Right atrium auricular region (tissue), 2 donors: ENCODE measurements at regions not wholly inside any gene's neighbourhood (a gene's known extent, or its start where the extent isn't known, plus 50 kb on each side); places are given as distances from the start of the nearest gene placed in this dataset.

Experiments
- DNase-seq: peaks from one replicate; pipeline ENCODE4 v3.0.0-alpha.2; 2019; ENCODE audit warnings: low spot score
- H3K27ac ChIP-seq, 2 donors: fragments of 200-600 bp; sonication (generic); 1 replicate in 1 of 2; 2 replicates in 1 of 2; pipeline ENCODE4 v1.5.1; 2016 to 2019
- H3K27me3 ChIP-seq, 2 donors: fragments of 200-600 bp; sonication (generic); one replicate each; pipeline versions ENCODE4 v1.5.1 to v1.6.0; 2017 to 2019
- H3K36me3 ChIP-seq: fragments of 200-600 bp; sonication (generic); one replicate; pipeline ENCODE4 v1.5.1; 2016
- H3K4me1 ChIP-seq, 2 donors: fragments of 200-600 bp; sonication (generic); one replicate each; pipeline versions ENCODE4 v1.5.1 to v1.6.0; 2017 to 2019
- H3K4me3 ChIP-seq, 2 donors: fragments of 200-600 bp; sonication (generic); 1 replicate in 1 of 2; 2 replicates in 1 of 2; pipeline ENCODE4 v1.5.1; 2017 to 2019; ENCODE audit warnings: mild to moderate bottlenecking in 1 of 2, moderate library complexity in 1 of 2
- H3K9me3 ChIP-seq, 2 donors: fragments of 200-600 bp; sonication (generic); one replicate each; pipeline ENCODE4 v1.5.1; 2019
- TF ChIP-seq, protein P1 (sequence below), 2 donors: fragments of 200-600 bp; sonication (generic); IDR thresholded peaks; one replicate each; pipeline ENCODE4 v1.5.1; 2019; ENCODE audit warnings: antibody characterized with exemption in 2 of 2

DNA sequence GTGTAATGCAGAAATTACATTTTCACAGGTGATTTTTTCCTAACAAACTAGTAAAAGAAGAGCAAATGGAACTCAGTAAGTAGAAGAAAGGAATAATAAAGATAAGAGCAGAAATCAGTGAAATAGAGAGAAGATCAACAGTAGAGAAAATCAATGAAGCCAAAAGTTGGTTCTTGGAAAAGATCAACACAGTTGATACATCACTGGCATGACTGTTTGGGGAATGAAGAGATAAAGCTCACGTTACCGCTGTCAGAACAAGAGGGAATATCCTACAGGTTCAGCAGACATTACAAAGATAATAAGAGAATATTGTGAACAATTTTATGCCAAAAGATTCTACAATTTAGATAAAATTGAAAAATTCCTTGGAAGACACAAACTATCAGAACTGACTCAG, 146.4 kb downstream of the ACTR3B start:
- Histone ChIP-seq H3K4me1 (no peaks in the 10 kb centered on the region), H3K27me3 (no peaks in the 10 kb centered on the region), H3K4me3 (no peak overlapping the region), H3K36me3 (no peaks in the 10 kb centered on the region), H3K27ac (no peak overlapping the region), H3K9me3 (no peaks in the 10 kb centered on the region)
- TF ChIP-seq, protein P1, sequence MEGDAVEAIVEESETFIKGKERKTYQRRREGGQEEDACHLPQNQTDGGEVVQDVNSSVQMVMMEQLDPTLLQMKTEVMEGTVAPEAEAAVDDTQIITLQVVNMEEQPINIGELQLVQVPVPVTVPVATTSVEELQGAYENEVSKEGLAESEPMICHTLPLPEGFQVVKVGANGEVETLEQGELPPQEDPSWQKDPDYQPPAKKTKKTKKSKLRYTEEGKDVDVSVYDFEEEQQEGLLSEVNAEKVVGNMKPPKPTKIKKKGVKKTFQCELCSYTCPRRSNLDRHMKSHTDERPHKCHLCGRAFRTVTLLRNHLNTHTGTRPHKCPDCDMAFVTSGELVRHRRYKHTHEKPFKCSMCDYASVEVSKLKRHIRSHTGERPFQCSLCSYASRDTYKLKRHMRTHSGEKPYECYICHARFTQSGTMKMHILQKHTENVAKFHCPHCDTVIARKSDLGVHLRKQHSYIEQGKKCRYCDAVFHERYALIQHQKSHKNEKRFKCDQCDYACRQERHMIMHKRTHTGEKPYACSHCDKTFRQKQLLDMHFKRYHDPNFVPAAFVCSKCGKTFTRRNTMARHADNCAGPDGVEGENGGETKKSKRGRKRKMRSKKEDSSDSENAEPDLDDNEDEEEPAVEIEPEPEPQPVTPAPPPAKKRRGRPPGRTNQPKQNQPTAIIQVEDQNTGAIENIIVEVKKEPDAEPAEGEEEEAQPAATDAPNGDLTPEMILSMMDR (IDR thresholded peaks at IDR 0.05), result no peak
- DNase-seq, result no peak

DNA sequence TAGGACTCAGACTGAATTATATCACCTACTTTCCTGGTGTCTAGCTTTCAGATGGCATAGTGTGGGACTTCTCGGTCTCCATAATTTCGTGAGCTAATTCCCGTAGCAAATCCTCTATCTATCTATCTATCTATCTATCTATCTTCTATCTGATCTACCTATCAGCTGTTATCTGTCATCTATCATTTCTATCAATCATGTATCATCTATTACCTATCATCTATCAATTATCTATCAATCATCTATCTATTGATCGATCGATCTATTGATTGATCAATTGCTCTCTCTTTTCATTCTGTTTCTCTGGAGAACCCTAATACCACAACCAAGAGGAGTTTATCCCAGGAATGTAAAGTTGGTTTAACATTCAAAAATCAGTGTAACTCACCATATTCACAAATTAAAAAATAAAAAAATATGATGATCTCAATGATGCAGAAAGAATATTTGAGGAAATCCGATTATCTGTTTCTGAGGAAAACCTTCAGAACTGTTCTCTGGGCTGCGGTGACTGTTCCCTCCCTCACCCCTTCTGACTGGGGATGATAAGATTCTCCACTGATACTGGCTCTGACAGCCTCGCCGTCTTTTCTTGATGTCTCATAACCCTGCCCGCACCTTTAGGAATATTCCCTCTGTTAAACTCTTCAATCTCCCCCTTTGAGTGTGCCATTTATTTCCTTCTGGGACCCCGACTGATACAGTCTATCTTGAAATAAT, 147.7 kb downstream of the ACTR3B start:
- TF ChIP-seq, protein P1 (IDR thresholded peaks at IDR 0.05), result no peak
- Histone ChIP-seq H3K4me1 (no peaks in the 10 kb centered on the region), H3K27ac (no peak overlapping the region), H3K4me3 (no peak overlapping the region), H3K27me3 (no peaks in the 10 kb centered on the region), H3K36me3 (no peaks in the 10 kb centered on the region), H3K9me3 (no peaks in the 10 kb centered on the region)
- no peak for DNase-seq

DNA sequence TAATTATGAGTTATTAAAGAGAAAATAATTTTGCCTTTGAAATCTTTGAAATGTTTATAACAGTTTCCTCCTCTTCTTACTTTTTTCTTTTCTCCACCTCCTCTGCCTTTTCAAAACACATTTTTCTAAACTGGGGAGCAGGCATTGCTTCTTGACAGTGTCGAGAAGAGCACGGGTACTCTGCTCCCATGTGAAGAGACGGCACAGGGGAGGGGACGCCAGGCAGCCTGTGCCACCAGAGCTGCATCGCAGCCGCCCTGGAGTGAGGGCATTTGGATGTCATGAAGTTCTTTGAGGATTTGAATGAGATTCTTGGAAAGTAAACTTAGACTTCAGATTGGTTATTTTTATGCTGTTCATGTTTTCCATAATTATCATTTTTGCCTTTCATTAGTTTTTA, 149.7 kb downstream of the ACTR3B start:
- Histone ChIP-seq H3K9me3 (no peaks in the 10 kb centered on the region), H3K27ac (no peak overlapping the region), H3K36me3 (no peaks in the 10 kb centered on the region), H3K4me3 (no peak overlapping the region), H3K4me1 (no peaks in the 10 kb centered on the region), H3K27me3 (no peaks in the 10 kb centered on the region)
- no peak for DNase-seq
- TF ChIP-seq, protein P1 (IDR thresholded peaks at IDR 0.05), result no peak

DNA sequence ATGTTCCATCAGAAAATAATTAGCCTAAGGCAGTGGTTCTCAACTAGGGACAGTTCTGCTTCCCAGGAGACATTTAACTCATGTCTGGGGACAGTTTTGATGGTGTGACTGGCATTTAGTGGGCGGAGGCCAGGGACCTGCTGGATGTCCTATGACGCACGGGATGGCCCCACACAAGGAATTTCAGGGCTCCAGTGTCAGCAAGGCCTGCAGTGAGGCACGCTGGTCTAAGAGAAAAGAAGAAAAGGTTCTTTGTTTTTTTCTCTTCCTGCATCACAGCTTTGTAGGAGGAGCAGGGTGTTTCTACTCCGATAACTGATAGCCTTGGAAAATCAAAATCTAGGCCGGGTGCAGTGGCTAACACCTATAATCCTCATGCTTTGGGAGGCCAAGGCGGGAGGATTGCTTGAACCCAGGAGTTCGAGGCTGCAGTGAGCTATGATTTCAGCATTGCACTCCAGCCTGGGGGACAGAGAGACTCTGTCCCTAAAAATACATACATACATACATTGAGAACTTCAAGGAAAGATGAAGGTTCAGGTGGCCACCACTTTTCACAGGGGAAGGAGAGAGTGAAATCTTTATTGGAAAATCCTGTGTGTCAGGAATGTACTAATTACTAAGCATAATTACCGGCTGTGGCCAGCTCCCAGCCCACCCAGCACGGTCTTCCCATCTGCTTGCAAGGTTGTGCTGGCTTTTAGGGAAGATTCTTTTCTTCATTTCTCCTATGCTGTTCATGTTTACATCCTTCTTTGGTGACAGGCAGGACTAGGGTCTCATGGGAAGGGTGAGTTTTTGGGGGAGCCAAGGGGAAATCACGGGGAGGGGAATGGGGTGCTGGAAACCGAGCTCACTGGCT, 150.4 kb downstream of the ACTR3B start:
- no peaks in the 10 kb centered on the region for H3K4me1 ChIP-seq
- H3K27ac ChIP-seq, result no peak overlapping the region
- no peak for DNase-seq
- no peaks in the 10 kb centered on the region for H3K9me3 ChIP-seq
- H3K27me3 ChIP-seq, result no peaks in the 10 kb centered on the region
- no peaks in the 10 kb centered on the region for H3K36me3 ChIP-seq
- no peak overlapping the region for H3K4me3 ChIP-seq
- TF ChIP-seq, protein P1 (IDR thresholded peaks at IDR 0.05), result no peak

DNA sequence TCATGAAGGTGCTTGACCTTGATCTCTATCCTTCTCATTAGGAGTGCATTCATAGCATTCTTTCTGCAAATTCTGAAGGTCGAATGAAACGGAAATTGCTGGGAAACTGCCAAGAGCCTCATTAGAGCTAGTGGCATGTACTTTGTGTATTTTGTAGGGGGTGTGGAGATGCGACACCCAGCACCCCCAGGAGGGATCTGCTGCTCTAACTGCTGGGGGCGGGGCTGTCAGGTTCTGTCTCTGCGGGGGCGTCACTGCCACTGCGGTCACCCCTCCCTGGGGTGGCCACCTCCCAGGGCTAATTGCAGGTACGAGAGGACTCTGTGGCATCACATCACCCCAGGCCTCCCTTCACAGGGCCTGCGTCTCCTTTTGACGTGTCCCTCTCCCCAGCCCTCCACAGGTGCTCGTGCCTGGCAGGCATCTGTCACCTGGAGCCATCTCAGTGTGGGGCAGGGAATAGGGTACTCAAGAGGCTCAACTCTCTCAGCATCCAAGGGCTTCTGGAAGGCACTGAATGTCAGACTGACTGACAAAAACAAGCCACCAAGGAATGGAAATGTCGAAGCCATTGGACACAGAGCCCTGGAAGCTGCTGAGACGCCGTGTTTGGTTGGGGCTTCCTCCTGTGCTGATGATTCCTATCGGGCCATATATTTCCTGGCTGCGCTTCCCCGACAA, 151.1 kb downstream of the ACTR3B start:
- TF ChIP-seq, protein P1 (IDR thresholded peaks at IDR 0.05), result no peak
- H3K9me3 ChIP-seq, result no peaks in the 10 kb centered on the region
- no peak for DNase-seq
- no peak overlapping the region for H3K4me3 ChIP-seq
- no peaks in the 10 kb centered on the region for H3K36me3 ChIP-seq
- H3K27ac ChIP-seq, result no peak overlapping the region
- H3K27me3 ChIP-seq, result no peaks in the 10 kb centered on the region
- no peaks in the 10 kb centered on the region for H3K4me1 ChIP-seq
